ENCODE measurements at regions not wholly inside any gene's neighbourhood (a gene's known extent, or its start where the extent isn't known, plus 50 kb on each side); places are given as distances from the start of the nearest gene placed in this dataset.

DNA sequence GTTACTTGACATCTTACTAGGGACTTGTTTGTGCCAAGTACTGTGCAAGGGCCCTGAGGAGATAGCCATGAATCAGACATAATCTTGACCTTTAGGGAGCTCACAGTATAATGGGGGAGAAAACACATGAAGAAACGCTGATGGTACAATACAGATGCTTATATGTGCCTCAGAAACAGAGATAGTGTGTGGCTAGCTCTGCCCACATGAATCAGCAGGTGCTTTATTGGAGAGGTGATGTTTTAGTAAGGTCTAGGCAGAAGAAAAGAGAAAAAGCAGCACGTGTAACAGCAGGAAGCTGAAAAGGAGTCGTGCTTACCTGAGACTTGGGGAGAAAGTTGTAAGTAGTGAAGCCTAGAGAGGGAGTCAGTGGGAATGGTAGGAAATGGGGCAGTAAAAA, 60.6 kb upstream of the LMO4 start:
- TF ChIP-seq, protein P1, sequence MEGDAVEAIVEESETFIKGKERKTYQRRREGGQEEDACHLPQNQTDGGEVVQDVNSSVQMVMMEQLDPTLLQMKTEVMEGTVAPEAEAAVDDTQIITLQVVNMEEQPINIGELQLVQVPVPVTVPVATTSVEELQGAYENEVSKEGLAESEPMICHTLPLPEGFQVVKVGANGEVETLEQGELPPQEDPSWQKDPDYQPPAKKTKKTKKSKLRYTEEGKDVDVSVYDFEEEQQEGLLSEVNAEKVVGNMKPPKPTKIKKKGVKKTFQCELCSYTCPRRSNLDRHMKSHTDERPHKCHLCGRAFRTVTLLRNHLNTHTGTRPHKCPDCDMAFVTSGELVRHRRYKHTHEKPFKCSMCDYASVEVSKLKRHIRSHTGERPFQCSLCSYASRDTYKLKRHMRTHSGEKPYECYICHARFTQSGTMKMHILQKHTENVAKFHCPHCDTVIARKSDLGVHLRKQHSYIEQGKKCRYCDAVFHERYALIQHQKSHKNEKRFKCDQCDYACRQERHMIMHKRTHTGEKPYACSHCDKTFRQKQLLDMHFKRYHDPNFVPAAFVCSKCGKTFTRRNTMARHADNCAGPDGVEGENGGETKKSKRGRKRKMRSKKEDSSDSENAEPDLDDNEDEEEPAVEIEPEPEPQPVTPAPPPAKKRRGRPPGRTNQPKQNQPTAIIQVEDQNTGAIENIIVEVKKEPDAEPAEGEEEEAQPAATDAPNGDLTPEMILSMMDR (conservative IDR thresholded peaks at IDR 0.05; ENCODE audit: low read depth in 2 of 2): no peak
- TF ChIP-seq POLR2AphosphoS5 (IDR thresholded peaks at IDR 0.05; ENCODE audit: low read depth) (no peak), EZH2phosphoT487 (IDR thresholded peaks at IDR 0.05; ENCODE audit: unreplicated experiment) (no peak), EZH2 (IDR thresholded peaks at IDR 0.05; ENCODE audit: low read depth, unreplicated experiment) (no peak), ZNF114 (CRISPR knock-in tag; IDR thresholded peaks at IDR 0.05) (no peak), NANOG (IDR thresholded peaks at IDR 0.05; ENCODE audit: borderline replicate concordance) (no peak)
- TF ChIP-seq, protein P2, sequence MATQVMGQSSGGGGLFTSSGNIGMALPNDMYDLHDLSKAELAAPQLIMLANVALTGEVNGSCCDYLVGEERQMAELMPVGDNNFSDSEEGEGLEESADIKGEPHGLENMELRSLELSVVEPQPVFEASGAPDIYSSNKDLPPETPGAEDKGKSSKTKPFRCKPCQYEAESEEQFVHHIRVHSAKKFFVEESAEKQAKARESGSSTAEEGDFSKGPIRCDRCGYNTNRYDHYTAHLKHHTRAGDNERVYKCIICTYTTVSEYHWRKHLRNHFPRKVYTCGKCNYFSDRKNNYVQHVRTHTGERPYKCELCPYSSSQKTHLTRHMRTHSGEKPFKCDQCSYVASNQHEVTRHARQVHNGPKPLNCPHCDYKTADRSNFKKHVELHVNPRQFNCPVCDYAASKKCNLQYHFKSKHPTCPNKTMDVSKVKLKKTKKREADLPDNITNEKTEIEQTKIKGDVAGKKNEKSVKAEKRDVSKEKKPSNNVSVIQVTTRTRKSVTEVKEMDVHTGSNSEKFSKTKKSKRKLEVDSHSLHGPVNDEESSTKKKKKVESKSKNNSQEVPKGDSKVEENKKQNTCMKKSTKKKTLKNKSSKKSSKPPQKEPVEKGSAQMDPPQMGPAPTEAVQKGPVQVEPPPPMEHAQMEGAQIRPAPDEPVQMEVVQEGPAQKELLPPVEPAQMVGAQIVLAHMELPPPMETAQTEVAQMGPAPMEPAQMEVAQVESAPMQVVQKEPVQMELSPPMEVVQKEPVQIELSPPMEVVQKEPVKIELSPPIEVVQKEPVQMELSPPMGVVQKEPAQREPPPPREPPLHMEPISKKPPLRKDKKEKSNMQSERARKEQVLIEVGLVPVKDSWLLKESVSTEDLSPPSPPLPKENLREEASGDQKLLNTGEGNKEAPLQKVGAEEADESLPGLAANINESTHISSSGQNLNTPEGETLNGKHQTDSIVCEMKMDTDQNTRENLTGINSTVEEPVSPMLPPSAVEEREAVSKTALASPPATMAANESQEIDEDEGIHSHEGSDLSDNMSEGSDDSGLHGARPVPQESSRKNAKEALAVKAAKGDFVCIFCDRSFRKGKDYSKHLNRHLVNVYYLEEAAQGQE (IDR thresholded peaks at IDR 0.05; ENCODE audit: unreplicated experiment): no peak
- TF ChIP-seq, protein P3, sequence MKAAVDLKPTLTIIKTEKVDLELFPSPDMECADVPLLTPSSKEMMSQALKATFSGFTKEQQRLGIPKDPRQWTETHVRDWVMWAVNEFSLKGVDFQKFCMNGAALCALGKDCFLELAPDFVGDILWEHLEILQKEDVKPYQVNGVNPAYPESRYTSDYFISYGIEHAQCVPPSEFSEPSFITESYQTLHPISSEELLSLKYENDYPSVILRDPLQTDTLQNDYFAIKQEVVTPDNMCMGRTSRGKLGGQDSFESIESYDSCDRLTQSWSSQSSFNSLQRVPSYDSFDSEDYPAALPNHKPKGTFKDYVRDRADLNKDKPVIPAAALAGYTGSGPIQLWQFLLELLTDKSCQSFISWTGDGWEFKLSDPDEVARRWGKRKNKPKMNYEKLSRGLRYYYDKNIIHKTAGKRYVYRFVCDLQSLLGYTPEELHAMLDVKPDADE (IDR thresholded peaks at IDR 0.05): no peak
- TF ChIP-seq, protein P4, sequence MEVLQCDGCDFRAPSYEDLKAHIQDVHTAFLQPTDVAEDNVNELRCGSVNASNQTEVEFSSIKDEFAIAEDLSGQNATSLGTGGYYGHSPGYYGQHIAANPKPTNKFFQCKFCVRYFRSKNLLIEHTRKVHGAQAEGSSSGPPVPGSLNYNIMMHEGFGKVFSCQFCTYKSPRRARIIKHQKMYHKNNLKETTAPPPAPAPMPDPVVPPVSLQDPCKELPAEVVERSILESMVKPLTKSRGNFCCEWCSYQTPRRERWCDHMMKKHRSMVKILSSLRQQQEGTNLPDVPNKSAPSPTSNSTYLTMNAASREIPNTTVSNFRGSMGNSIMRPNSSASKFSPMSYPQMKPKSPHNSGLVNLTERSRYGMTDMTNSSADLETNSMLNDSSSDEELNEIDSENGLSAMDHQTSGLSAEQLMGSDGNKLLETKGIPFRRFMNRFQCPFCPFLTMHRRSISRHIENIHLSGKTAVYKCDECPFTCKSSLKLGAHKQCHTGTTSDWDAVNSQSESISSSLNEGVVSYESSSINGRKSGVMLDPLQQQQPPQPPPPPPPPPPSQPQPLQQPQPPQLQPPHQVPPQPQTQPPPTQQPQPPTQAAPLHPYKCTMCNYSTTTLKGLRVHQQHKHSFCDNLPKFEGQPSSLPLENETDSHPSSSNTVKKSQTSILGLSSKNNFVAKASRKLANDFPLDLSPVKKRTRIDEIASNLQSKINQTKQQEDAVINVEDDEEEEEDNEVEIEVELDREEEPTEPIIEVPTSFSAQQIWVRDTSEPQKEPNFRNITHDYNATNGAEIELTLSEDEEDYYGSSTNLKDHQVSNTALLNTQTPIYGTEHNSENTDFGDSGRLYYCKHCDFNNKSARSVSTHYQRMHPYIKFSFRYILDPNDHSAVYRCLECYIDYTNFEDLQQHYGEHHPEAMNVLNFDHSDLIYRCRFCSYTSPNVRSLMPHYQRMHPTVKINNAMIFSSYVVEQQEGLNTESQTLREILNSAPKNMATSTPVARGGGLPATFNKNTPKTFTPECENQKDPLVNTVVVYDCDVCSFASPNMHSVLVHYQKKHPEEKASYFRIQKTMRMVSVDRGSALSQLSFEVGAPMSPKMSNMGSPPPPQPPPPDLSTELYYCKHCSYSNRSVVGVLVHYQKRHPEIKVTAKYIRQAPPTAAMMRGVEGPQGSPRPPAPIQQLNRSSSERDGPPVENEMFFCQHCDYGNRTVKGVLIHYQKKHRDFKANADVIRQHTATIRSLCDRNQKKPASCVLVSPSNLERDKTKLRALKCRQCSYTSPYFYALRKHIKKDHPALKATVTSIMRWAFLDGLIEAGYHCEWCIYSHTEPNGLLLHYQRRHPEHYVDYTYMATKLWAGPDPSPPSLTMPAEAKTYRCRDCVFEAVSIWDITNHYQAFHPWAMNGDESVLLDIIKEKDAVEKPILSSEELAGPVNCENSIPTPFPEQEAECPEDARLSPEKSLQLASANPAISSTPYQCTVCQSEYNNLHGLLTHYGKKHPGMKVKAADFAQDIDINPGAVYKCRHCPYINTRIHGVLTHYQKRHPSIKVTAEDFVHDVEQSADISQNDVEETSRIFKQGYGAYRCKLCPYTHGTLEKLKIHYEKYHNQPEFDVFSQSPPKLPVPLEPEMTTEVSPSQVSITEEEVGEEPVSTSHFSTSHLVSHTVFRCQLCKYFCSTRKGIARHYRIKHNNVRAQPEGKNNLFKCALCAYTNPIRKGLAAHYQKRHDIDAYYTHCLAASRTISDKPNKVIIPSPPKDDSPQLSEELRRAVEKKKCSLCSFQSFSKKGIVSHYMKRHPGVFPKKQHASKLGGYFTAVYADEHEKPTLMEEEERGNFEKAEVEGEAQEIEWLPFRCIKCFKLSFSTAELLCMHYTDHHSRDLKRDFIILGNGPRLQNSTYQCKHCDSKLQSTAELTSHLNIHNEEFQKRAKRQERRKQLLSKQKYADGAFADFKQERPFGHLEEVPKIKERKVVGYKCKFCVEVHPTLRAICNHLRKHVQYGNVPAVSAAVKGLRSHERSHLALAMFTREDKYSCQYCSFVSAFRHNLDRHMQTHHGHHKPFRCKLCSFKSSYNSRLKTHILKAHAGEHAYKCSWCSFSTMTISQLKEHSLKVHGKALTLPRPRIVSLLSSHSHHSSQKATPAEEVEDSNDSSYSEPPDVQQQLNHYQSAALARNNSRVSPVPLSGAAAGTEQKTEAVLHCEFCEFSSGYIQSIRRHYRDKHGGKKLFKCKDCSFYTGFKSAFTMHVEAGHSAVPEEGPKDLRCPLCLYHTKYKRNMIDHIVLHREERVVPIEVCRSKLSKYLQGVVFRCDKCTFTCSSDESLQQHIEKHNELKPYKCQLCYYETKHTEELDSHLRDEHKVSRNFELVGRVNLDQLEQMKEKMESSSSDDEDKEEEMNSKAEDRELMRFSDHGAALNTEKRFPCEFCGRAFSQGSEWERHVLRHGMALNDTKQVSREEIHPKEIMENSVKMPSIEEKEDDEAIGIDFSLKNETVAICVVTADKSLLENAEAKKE (CRISPR knock-in tag; IDR thresholded peaks at IDR 0.05): no peak

Data from GM23338 (cell line).